ENCODE measurements at regions not wholly inside any gene's neighbourhood (a gene's known extent, or its start where the extent isn't known, plus 50 kb on each side); places are given as distances from the start of the nearest gene placed in this dataset.

DNA sequence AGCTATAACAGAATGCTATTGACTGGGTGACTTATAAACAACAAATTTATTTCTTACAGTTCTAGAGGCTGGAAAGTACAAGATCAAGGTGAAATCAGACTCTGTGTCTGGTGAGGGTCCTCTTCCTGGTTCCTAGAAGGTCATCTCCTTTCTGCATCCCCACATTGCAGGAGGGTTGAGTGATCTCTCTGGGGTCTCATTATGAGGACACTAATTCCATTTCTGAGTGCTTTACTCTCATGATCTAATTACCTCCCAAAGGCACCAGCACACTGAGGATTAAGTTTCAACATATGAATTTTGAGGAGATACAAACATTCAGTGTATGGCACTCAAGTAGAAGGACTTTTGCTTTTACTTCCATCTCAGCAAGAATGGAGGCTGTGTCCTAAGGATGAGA lies 534.1 kb upstream of the KCNMB2 start:
- TF ChIP-seq, protein P1, sequence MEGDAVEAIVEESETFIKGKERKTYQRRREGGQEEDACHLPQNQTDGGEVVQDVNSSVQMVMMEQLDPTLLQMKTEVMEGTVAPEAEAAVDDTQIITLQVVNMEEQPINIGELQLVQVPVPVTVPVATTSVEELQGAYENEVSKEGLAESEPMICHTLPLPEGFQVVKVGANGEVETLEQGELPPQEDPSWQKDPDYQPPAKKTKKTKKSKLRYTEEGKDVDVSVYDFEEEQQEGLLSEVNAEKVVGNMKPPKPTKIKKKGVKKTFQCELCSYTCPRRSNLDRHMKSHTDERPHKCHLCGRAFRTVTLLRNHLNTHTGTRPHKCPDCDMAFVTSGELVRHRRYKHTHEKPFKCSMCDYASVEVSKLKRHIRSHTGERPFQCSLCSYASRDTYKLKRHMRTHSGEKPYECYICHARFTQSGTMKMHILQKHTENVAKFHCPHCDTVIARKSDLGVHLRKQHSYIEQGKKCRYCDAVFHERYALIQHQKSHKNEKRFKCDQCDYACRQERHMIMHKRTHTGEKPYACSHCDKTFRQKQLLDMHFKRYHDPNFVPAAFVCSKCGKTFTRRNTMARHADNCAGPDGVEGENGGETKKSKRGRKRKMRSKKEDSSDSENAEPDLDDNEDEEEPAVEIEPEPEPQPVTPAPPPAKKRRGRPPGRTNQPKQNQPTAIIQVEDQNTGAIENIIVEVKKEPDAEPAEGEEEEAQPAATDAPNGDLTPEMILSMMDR (IDR thresholded peaks at IDR 0.05), result no peak
- no peak for TF ChIP-seq POLR2A (IDR thresholded peaks at IDR 0.05)

Data from heart left ventricle (tissue), 13 donors.